ENCODE measurements at regions not wholly inside any gene's neighbourhood (a gene's known extent, or its start where the extent isn't known, plus 50 kb on each side); places are given as distances from the start of the nearest gene placed in this dataset.

GRCh38 chr10:125593644-125594043 is 89.3 kb downstream of the TEX36 start:
- Histone ChIP-seq H2AFZ (ENCODE audit: control insufficient read depth, low read depth, low read length) (no peak overlapping the region), H3K36me3 (ENCODE audit: control insufficient read depth in 2 of 2, insufficient read depth in 2 of 2, low read length in 1 of 2) (no peaks in the 10 kb centered on the region), H3K9me3 (replicated peaks; ENCODE audit: control insufficient read depth, insufficient read depth, low read length) (no peaks in the 10 kb centered on the region), H3K9ac (ENCODE audit: control insufficient read depth, insufficient read depth, low read length) (no peak overlapping the region), H3K4me2 (ENCODE audit: control insufficient read depth, insufficient read depth) (no peak overlapping the region), H3K4me3 (no peak overlapping the region), H3K79me2 (ENCODE audit: control insufficient read depth, insufficient read depth, low read length) (no peaks in the 10 kb centered on the region), H3K4me1 (ENCODE audit: control insufficient read depth, insufficient read depth, low read length) (no peaks in the 10 kb centered on the region), H3K27me3 (replicated peaks in 1 of 2; ENCODE audit: control insufficient read depth in 2 of 2, insufficient read depth in 2 of 2, low read length in 1 of 2) (no peaks in the 10 kb centered on the region), H3K27ac (ENCODE audit: control insufficient read depth, insufficient read depth) (no peak overlapping the region), H4K20me1 (ENCODE audit: control insufficient read depth, insufficient read depth) (no peaks in the 10 kb centered on the region)
- POLR2A ChIA-PET: no interaction called here
- no peak for DNase-seq (ENCODE audit: low read depth, low spot score)
- in situ Hi-C loops (cut with MboI): no loop called here
- FAIRE-seq: no peak
- CTCF ChIA-PET: interaction anchor here (1.9 kb wide), 1 partner anchor 9 kb away, joined by 4 read pairs; no protein-coding TSS in a partner anchor
- RAD21 ChIA-PET (ENCODE audit: unreplicated experiment): no interaction called here
- no TSS peak for BruUV-seq (replicated peaks)
- no peak for TF ChIP-seq IRF4 (IDR thresholded peaks at IDR 0.05; ENCODE audit: low read depth, low read length)
- TF ChIP-seq RELA (IDR thresholded peaks at IDR 0.05; ENCODE audit: borderline replicate concordance, partially characterized antibody): no peak
- TF ChIP-seq SMC3 (IDR thresholded peaks at IDR 0.05; ENCODE audit: borderline replicate concordance, low read length): no peak
- no peak for TF ChIP-seq BCLAF1 (IDR thresholded peaks at IDR 0.05)
- TF ChIP-seq ZNF622 (IDR thresholded peaks at IDR 0.05): no peak
- no peak for TF ChIP-seq RAD21 (IDR thresholded peaks at IDR 0.05; ENCODE audit: insufficient read depth, low read depth, low read length)
- no peak for TF ChIP-seq ZNF24 (IDR thresholded peaks at IDR 0.05)
- TF ChIP-seq CTCF (IDR thresholded peaks at IDR 0.05 in 2 of 3, conservative IDR thresholded peaks at IDR 0.05 in 1 of 3; ENCODE audit: control insufficient read depth in 2 of 3, extremely low read depth in 1 of 3, insufficient read depth in 1 of 3, low read depth in 3 of 3, low read length in 3 of 3): no peak
- 30% methylated on average over 5 of the region's 5 CpGs for WGBS (ENCODE audit: insufficient coverage, insufficient replicate concordance, low lambda C conversion rate, missing lambda C conversion rate)
- intact Hi-C loops (cut with micrococcal nuclease; ENCODE audit: unreplicated experiment): no loop called here
- SMC1A ChIA-PET (ENCODE audit: uncharacterized antibody, unreplicated experiment): interaction anchor here (1.6 kb wide), 1 partner anchor 14 kb away, joined by 3 read pairs; no protein-coding TSS in a partner anchor
- no peak for ATAC-seq
